Peyer's patch (tissue), 4 donors: ENCODE measurements at regions not wholly inside any gene's neighbourhood (a gene's known extent, or its start where the extent isn't known, plus 50 kb on each side); places are given as distances from the start of the nearest gene placed in this dataset.

Experiments
- DNase-seq, 3 donors: peaks; one replicate each; pipeline ENCODE4 v3.0.0-alpha.2; 2017 to 2019
- H3K27ac ChIP-seq, 4 donors: fragments of 200-600 bp; sonication (generic); one replicate each; pipeline ENCODE4 v1.5.1; 2016 to 2019
- H3K27me3 ChIP-seq, 2 donors: fragments of 200-600 bp; sonication (generic); one replicate each; pipeline ENCODE4 v1.5.1; 2019
- H3K36me3 ChIP-seq, 3 donors: fragments of 200-600 bp; sonication (generic); one replicate each; pipeline ENCODE4 v1.5.1; 2016 to 2019
- H3K4me1 ChIP-seq, 4 donors: fragments of 200-600 bp; sonication (generic); one replicate each; pipeline ENCODE4 v1.5.1; 2016 to 2019
- H3K4me3 ChIP-seq, 4 donors: fragments of 200-600 bp; sonication (generic); 1 replicate in 3 of 4; 2 replicates in 1 of 4; pipeline ENCODE4 v1.5.1; 2016 to 2019; ENCODE audit warnings: mild to moderate bottlenecking in 1 of 4
- H3K9me3 ChIP-seq, 4 donors: fragments of 200-600 bp; sonication (generic); one replicate each; pipeline ENCODE4 v1.5.1; 2016 to 2019; ENCODE audit warnings: mild to moderate bottlenecking in 1 of 4
- CTCF ChIP-seq, 6 experiments: fragments of 450-650 bp in 4 of 6; fragments of 200-600 bp in 2 of 6; sonication (generic) in 1 of 6; IDR thresholded peaks; one replicate each; pipeline ENCODE4 v1.5.1; 2017 to 2019; ENCODE audit warnings: antibody characterized with exemption in 6 of 6, mild to moderate bottlenecking in 3 of 6, moderate library complexity in 1 of 6
- POLR2A ChIP-seq, 2 donors: fragments of 450-650 bp; IDR thresholded peaks; one replicate each; pipeline ENCODE4 v1.5.1; 2017; ENCODE audit warnings: antibody characterized with exemption in 2 of 2, mild to moderate bottlenecking in 2 of 2, moderate library complexity in 2 of 2

GRCh38 chr7:109276348-109276747 lies 706.7 kb downstream of the DNAJB9 start:
- no peaks in the 10 kb centered on the region for H3K36me3 ChIP-seq
- TF ChIP-seq POLR2A (IDR thresholded peaks at IDR 0.05) (no peak), CTCF (IDR thresholded peaks at IDR 0.05) (no peak)

DNA sequence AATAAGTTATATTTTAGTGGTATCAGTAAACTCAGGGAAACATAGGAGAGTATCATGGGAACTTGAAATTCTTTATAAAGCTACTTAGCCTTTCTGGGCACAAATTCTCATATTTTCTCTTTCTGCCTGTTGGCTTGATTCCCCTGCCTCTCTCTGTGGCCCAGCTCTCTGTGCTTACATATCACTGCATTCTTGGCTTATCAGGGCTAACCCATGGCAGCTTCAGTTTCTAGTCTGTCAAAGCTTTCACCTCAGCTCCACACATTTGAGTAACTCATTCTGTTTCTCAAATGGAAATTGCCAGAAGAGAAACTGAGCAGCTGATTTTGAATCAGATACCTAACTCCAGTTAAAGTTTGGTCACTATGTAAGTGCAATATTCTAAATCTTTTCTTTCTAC lies 713.1 kb downstream of the DNAJB9 start:
- H3K27me3 ChIP-seq, result no peaks in the 10 kb centered on the region
- no peak for DNase-seq
- no peaks in the 10 kb centered on the region for H3K36me3 ChIP-seq
- no peak for TF ChIP-seq CTCF (IDR thresholded peaks at IDR 0.05)
- TF ChIP-seq POLR2A (IDR thresholded peaks at IDR 0.05), result no peak
- no peak overlapping the region for H3K4me3 ChIP-seq
- no peaks in the 10 kb centered on the region for H3K9me3 ChIP-seq
- H3K4me1 ChIP-seq, result no peaks in the 10 kb centered on the region
- H3K27ac ChIP-seq, result no peak overlapping the region

More at GRCh38 chr7:109276348-109276747, 706.7 kb downstream of the DNAJB9 start:
- Histone ChIP-seq H3K4me3 (no peak overlapping the region), H3K9me3 (no peaks in the 10 kb centered on the region), H3K27ac (no peak overlapping the region), H3K4me1 (no peaks in the 10 kb centered on the region), H3K27me3 (no peaks in the 10 kb centered on the region)
- DNase-seq, result no peak

GRCh38 chr7:109284943-109285342 lies 715.3 kb downstream of the DNAJB9 start:
- TF ChIP-seq CTCF (IDR thresholded peaks at IDR 0.05) (no peak), POLR2A (IDR thresholded peaks at IDR 0.05) (no peak)
- no peaks in the 10 kb centered on the region for H3K27me3 ChIP-seq

DNA sequence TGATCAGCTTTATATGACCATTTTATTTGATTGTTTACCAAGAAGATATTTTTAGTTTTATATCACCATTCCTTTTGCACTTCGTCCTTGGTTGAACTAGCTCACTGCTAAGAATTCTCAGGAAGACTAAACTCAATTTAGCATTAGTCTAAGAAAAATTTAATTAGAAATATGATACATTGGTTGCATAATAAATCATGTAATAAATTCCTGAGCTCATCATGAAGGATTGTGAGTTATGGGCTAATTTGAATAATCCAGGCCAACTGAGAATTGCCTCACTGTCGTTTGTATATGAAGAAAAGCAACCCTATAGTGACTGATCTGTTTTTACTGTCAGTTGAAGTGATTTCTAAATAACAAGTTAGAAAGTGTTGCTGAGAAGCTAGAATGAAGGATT lies 725.5 kb downstream of the DNAJB9 start:
- Histone ChIP-seq H3K27me3 (no peaks in the 10 kb centered on the region), H3K4me3 (no peak overlapping the region), H3K9me3 (no peaks in the 10 kb centered on the region), H3K36me3 (no peaks in the 10 kb centered on the region), H3K4me1 (no peaks in the 10 kb centered on the region), H3K27ac (no peak overlapping the region)
- TF ChIP-seq POLR2A (IDR thresholded peaks at IDR 0.05) (no peak), CTCF (IDR thresholded peaks at IDR 0.05) (no peak)
- no peak for DNase-seq

More at GRCh38 chr7:109284943-109285342, 715.3 kb downstream of the DNAJB9 start:
- H3K27ac ChIP-seq, result no peak overlapping the region
- H3K36me3 ChIP-seq, result no peaks in the 10 kb centered on the region
- no peak overlapping the region for H3K4me3 ChIP-seq
- no peak for DNase-seq
- H3K4me1 ChIP-seq, result no peaks in the 10 kb centered on the region
- H3K9me3 ChIP-seq, result no peaks in the 10 kb centered on the region

- Histone ChIP-seq H3K4me3 (no peak overlapping the region), H3K36me3 (no peaks in the 10 kb centered on the region), H3K4me1 (no peaks in the 10 kb centered on the region), H3K9me3 (peaks cover 0 to 6% (median 0%) of the 10 kb centered on the region in 4 donors), H3K27ac (no peak overlapping the region), H3K27me3 (no peaks in the 10 kb centered on the region)
- DNase-seq, result no peak
- TF ChIP-seq POLR2A (IDR thresholded peaks at IDR 0.05) (no peak), CTCF (IDR thresholded peaks at IDR 0.05) (no peak)
Observed at GRCh38 chr7:109308816-109309215, 739.1 kb downstream of the DNAJB9 start.

DNA sequence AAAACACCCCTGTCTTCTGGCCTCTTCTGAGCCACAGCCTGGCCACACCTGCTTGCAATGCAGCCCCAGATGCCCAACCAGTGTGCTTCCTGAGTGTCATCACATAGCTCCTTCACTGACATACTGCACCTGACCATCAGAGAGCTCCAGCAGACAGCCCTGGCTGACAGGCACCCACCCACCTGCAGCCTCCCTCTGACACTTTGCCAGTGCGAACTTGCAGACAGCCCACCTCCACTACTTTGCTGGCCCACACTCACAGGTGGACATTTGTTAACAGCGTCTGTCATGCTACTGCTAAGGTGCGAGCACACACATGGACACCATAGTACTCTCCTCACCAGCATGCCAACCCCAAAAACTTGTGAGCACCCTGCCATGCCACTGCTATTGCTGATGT lies 740.1 kb downstream of the DNAJB9 start:
- no peaks in the 10 kb centered on the region for H3K4me1 ChIP-seq
- H3K4me3 ChIP-seq, result no peak overlapping the region
- H3K36me3 ChIP-seq, result no peaks in the 10 kb centered on the region
- peaks cover 0 to 6% (median 0%) of the 10 kb centered on the region in 4 donors for H3K9me3 ChIP-seq
- DNase-seq, result no peak
- no peaks in the 10 kb centered on the region for H3K27me3 ChIP-seq
- no peak overlapping the region for H3K27ac ChIP-seq
- TF ChIP-seq CTCF (IDR thresholded peaks at IDR 0.05), result no peak
- no peak for TF ChIP-seq POLR2A (IDR thresholded peaks at IDR 0.05)
